ENCODE measurements at regions not wholly inside any gene's neighbourhood (a gene's known extent, or its start where the extent isn't known, plus 50 kb on each side); places are given as distances from the start of the nearest gene placed in this dataset.

DNA sequence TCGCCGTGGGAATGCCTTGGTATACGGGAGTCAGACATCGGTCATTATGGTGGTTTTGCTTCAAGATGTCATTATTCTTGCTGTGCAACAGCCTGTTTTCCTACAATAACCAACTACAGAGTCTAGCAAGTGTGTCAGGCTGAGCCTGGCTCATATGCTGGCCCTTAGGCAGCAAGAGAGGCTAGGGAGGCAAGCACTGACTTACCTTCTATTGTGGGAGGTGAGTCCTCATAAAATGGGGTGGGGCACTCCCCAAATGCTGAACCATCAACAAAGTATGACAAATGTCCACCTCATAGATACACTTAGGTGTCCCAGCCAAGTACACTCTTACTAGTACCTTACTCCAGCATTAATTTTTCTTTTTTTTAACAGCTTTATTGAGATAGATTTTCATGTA, 77.0 kb upstream of the ATL2 start:
- TF ChIP-seq CTCF (IDR thresholded peaks at IDR 0.05) (no peak), POLR2A (IDR thresholded peaks at IDR 0.05) (no peak)

Measured in thyroid gland (tissue), 4 donors.